ENCODE measurements at regions not wholly inside any gene's neighbourhood (a gene's known extent, or its start where the extent isn't known, plus 50 kb on each side); places are given as distances from the start of the nearest gene placed in this dataset.

DNA sequence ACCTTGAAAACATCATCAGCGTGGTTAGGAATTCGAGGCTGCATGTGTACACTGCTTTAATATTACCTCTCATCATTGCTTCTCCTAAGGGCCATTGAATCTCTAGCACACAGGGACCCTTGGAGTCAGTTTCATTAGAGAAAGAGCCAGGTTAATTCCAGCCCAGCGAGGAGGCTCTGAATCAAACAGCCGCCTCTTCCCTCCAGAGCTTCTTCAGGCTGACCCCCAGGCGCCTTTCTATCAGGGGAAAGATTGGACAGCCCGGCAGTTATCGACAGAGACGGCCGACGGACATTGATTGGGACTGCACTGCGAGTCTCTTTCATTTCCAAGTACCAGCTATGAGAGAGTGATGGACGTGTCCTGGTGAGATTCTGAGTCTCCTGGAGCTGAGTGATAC, 159.2 kb downstream of the ANKRD60 start:
- DNase-seq (ENCODE audit: low read depth in 2 of 2) = no peak

DNA sequence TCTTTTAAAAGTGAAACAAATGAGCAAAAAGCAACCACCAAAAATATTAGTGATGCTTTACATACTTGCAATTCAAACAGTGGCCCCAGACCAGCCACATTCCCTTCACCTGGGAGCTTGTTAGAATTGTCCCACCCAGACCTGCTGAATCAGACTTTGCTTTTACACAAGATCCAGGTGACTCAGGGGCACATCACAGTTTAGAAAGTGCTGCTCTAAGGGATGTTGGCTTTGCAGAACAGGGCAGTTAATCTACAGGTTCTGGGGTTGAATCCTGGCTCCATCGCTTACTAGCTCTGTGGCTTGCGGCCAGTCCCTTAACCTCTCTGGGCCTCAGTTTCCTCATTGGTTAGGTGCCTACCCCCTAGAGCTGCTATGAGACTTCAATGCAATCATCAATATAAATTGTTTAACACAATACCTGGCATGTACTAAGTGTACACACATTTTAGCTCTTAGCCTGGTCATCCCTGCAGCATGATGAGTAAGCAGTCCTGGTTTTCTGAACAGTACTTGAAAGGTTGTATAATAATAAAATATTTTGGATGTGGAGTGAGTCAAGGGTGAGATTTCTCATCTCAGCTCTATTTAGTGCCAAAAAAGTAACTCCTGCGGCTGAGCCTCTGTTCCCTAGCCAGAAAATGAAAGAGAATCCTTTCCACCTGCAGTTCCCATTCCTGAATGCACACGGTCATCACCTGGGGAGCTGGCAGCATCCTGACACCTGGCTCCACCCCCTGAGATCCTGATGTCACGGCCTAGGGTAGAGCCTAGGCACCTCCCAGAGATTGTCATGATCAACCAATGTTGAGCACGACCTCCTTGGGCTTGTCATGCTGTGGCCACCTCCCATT, 162.7 kb downstream of the ANKRD60 start:
- DNase-seq (ENCODE audit: low read depth in 2 of 2) = no peak

DNA sequence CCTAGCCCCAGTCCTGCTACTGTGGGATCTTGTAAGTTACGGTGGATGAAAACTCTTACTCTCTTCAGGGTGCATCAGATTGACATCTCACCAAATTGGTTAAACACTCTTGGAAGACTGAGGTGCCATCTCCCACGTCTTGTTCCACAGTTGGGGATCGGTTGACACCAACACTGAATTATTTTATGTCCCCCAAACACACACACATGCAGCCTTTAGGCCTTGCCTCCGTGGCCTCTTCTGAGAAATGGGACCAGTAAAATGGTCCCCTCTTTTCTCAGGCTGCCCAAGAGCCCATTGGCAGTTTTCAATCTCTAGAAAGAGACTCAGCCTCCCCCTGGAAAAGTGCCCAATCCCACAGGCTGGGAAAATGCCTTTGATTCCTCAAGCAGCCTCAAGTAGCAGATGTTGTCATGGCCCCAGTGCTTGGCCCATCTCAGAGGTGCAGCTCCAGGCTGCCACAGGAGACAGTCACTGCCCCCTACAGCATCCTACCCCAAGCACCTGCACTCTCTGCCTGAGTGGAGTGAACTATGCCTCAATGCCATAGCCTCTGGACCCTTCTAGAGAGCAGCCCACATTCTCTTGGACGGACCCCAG, 163.9 kb downstream of the ANKRD60 start:
- no peak for DNase-seq (ENCODE audit: low read depth in 2 of 2)

DNA sequence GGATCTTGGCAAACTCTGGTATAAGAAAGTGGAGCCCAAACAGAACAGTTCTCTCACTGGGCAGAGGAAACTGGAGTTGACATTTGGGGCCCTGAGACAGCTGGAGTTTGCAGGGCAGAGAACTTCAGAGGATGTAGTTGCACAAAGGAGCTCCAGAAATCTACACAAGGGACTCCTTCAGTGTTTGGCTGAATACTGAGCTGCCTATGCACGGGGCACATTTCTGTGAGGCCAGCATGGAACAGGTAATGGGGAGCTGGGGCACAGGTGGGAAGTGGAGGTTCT, 169.3 kb downstream of the ANKRD60 start:
- no peak for DNase-seq (ENCODE audit: low read depth in 2 of 2)

DNA sequence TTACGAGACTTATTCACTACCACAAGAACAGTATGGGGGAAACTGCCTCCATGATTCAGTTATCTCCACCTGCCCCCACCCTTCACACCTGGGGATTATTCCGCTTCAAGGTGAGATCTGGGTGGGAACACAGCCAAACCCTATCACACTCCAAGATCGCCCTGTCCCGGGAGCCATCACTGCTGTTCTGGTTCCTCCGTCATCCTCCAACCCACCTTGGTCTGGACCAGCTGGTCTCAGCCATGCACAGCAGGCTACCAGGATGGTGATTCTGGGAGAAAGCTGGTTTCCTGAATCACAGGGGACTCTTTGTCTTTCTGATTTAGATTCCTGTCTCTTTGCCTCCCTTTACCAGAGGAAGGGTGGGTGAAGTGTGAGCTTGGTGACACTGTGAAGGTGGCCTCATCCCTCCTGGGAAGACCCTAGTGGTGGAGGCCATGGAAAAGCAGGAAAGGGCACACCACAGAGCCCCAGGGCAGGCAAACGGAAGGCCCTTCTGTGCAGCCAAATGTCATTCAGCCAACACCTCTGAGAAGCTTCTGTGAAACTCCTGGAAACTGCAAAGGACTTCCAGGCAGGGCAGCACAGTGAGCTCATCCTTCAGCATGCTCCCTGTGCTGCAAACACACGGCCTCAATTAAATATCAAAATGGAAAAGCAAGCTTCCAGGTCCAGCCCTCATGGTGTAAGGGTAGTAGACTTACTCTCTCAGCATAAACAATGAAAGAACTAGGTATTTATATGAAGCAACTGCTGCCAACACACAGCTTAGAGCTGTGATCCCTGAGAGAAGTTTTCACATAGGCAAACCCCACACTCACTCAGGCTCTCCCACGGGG, 169.8 kb downstream of the ANKRD60 start:
- no peak for DNase-seq (ENCODE audit: low read depth in 2 of 2)

DNA sequence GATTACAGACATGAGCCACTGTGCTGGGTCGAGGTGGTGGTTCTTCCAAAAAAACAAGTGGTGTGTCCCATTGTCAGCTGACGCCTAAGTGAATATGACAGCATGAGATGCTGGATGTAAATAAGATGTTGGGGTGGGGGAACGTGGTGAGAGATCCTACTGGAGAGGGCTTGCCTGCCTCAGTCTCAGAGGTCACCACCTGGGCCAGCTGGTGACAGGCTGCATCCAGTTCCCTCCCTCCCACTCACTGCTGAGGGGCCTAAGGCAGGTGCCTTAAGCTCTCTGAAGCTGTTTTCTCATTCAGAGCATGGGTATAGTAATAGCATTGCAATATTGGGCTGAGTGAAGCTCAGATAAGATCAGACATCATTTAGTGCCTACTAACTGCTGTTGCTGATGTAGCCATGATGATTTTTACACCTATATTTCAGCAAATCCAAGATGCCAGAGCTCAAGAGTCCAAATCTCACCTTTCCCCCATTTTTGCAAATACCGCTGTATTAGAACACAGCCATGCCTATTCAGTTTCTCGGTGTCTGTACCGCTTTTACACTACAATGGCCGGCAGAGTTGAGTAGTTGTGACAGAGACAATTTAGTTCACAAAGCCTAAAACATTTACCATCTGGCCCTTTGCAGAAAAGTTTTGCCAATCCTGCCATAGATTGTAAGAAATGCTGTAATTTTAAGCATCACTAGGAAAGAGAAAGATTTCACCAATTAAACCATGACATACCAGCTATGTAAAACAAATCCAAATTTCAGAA, 171.3 kb downstream of the ANKRD60 start:
- no peak for DNase-seq (ENCODE audit: low read depth in 2 of 2)

DNA sequence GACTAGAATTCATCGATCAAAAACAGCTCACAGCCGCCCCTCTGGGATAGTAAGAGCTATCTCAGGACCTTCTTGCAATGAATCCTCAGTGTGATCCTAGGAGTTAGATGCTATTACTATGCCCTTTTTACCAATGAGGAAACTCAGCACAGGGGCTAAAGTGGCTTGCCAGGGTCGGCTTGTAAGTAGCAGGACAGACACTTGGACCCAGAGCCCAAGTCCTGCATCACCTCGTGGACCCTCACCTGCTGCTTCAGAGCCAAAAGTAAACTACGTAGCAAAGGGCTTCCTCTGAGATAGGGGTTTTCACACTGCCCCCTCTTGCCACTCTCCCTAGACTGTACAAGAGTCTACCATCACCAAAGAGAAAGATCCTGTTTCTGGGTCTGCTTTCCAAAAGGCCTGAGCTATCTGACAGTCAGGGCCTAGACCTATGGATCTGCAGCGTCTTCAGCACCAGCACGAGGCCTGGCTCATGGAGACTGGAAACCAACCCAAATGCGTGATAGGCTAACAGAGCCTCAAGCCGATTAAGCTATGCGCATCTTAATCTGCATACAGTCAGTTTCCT, 172.3 kb downstream of the ANKRD60 start:
- DNase-seq (ENCODE audit: low read depth in 2 of 2) = no peak

DNA sequence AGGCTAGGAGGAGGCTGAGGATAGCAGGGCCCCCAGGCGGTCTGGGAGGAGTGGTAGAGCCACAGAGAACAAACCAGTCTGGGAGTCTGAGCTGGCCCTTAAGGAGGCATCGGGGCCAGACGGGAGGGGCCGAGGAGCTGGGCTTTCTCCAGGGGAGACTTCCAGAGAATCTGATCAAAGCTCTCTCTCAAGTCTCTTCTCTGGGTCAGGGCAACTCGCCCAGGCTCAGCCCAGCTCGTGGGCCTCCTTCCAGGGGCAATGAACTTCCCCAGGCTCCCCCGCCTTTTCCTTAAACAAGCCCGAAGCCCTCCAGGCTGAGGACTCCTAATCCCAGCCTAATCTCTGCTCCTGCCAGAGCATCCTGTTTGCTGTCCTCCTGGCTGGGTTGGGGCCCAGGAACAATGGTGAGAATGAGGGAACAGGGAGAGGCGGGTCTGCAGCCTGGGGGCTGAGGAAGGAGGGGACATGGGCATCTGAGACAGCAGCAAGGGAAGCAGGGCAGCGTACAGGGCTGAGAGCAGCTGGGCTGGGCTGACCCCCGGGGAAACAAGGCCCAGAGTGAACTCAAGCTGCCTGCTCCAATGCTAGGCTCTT, 173.6 kb downstream of the ANKRD60 start:
- no peak for DNase-seq (ENCODE audit: low read depth in 2 of 2)

DNA sequence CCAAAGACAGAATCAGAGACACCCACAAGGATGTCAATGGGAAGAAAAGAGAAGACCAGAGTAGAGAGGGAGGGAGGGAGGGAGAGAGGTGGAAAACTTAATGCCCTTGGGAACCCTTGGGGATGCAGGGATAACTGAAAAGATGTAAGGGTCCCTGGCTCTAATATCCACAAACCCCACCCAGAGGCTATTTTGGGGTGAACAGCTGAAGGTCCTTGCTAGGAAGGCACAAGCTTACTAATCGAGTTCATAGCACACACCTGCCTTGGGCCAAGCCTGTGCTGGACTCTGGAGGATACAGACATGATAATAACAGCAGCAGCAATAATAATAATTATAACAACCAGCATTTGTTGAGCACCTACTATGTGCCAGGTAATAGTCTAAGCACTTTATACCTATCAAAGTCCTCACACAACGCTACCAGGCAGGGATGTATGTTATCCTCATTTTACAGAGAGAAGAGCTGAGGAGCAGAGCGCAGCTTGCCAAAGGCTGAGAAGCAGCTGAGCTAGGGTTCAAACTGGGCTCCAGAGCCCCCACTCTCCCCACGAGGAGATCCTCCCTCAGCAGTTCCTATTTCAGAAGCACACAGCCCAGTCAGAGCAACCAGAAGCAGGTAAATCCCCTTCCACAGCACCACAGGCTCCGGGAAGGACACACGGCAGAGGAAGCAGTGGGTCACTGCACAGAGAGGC, 174.2 kb downstream of the ANKRD60 start:
- DNase-seq (ENCODE audit: low read depth in 2 of 2) = no peak

DNA sequence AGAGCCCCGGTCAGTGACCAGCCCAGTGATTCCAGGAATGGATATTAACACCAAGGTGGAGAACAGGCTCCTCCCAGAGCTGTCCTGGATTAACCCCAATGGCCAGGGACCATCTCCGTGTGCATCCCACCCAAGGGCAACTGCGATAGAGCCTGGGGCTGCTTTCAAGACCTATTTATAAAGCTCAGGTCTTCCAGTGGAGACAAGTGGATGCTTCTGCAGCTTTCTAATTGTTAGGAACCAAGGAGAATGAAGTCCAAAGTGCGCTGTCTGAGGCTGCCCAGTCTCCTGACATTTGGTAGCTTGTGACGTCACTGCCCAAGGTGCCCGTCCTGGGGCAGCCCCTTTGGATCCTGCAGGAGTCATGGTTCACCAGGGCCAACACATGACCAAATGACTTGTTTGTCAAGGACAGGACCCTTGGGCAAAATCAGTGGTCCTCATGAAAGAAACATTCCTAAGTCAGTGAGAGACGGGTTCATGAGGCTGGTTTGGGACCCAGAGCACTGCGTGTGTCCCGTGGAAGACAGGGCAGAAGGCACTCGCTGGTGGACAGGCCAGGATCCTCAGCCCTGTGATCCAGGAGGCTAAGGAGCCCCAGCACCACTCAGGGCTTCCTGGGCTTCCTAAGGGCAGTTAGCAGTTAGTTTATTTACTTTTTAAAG, 174.9 kb downstream of the ANKRD60 start:
- no peak for DNase-seq (ENCODE audit: low read depth in 2 of 2)

DNA sequence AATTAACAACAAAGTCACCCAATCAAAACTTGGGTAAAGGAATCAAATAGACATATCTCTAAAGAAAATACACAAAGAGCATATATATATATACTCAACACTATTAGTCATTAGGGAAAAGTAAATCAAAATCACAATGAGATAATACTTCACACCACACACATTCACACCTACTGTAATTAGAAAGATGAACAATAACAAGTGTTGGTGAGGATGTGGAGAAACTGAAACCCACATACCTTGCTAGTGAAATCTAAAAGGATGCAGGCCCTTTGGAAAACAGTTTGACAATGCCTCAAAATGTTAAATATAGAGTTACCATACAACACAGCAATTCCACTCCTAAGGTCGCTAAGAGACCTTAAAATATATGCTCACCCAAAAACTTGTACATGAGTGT, 177.1 kb downstream of the ANKRD60 start:
- DNase-seq (ENCODE audit: low read depth in 2 of 2) = no peak

DNA sequence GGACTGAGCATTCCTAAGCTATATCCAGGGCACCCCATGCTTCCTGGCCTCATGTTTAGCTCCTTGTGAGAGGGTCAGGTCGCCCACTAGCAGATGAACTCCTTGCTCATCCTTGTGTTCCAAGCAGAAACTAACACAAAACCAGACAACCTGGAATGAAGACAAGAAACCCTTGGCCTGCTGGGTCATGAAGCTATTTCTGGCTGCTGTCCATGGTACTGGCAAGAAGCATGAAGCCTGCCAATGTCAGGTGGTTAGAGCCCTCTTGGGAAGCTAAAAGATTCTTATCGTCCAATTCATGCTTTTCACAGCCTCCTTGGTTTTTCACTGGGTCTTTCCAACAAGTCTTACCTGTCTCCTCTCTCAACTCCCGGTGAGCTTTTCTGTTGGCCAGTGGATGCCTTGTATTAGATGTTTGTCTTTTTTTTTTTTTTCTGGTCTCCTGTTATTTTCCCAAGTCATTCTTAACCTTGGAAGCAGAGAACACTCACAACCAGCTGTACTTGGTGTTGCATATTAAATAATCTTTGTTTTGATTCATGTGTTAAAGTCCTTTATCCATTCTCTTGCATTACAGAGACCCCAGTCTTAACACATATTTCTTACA, 180.3 kb downstream of the ANKRD60 start:
- DNase-seq (ENCODE audit: low read depth in 2 of 2) = no peak

DNA sequence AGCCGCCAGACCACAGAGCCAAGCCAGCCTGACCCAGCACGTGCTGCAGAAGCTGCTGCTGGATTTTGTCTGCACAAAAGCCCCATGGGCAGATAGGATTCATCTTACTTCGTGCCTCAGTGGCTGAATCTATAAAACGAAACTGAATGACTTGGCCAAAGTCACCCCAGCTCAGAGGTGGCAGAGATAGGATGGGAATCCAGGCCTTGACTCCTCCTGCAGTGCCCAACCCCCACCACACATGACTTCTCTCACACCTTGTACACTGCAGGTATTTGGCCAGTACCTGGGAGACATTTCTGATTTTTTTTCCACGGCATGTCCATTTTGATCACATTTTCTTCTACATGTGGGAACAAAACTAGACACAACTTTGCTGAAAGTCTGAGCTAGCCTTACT, 182.1 kb downstream of the ANKRD60 start:
- DNase-seq (ENCODE audit: low read depth in 2 of 2) = no peak

DNA sequence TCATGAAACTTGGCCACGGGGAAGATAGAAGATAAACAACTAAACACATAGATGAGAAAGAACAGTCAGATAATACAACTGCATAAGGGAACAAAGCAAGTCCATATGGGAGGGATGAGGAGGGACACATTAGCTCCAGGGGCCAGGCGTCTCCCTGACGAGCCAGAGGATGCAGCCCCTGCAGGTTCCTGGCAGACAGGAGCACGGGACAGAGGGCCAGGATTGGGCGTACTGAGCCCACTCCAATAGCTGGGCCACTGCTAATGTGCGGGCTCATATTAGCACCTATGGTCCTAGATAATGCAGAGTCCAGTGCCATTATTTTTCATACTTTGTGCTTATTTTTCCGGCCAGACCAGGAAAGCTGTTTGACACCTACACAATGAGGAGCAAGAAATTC, 182.9 kb downstream of the ANKRD60 start:
- DNase-seq (ENCODE audit: low read depth in 2 of 2) = no peak

DNA sequence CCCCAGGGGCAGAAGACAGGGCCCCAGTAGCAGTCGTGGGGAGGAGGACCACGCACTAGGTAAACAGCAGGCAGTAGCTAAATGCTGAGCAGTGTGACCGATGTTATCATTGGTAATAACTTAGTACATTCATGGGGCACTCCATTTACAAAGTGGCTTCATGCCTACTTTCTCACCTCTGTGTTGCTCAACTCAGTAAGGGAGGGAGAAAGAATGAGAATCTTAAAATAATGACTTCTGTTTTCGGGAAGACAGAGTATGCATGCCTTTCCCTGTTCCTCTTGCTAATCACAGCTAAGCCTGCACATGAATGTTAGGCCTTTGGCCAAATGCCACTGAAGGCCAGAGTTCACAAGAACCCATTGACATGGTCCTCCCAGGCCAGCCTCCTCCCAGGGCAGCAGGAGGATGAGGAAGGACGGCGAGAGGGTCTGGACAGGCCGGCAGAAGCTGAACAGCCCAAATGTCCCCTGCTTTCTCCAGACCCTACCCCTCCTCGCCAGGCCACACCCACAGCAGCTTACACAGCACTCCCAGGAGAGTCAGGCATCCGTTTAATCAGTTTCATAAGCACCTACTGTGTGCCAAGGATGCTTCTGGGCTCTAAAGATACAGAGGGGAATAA, 183.4 kb downstream of the ANKRD60 start:
- DNase-seq (ENCODE audit: low read depth in 2 of 2) = no peak

DNA sequence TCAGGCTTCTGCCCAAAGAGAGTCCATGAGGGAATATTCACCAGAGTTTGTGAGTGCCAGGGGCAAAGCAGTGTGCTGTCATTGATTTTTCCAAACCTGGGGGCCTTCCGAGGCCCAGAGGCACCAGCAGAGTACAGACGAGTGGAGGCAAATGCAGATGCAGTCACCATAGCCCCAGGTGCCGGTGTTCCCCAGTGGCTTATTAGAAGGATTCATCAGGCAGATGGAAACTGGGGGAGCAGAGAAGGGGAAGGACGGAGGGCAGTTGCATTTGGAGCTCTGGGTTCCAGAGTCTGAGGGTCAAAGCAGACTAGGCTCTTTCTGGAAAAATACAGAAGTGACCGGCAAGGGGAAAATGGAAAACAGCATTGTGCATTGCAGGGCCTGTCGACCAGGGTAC, 184.2 kb downstream of the ANKRD60 start:
- DNase-seq (ENCODE audit: low read depth in 2 of 2) = no peak

DNA sequence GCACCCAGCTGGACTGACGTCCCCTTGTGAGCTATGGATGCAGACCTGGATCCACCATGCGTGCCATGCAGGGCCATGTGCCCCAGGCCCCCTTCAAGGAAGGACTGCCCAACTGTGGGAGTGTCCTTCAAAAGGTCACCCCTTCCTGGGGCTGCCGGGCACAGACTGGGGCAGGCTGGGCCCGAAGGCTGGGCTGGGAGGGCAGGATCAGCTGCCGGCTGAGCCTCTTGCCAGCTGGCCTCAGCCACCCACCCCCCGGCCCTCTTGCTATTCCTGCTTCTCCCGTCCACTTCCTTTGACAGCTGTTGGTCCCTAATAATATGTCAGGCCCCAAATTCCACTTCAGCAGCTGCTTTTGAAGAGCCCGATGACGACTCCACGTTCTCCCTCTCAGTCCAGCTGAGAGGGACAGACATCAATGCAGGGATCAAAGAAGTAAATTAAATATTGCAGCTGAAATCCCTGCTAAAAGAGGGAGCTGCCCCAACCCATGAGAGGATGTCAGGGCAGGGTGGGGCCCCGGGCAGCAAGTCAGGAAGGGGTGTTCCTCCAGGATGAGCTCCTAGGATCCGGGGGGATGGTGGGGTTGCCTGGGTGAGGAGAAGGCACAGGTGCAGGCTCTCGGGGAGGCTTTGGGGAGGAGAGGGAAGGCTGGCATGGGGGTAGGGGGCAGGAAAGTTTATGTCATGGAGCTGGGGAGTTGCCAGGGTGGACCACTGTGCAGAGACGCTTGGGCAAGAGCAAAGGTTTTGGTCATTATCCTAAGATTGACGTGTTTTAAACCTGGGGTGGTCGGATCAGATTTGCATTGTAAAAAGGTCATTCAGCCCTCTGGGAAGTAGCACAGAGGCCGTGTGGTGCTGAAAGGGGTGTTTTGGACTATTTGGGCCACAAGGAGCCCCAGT, 185.0 kb downstream of the ANKRD60 start:
- DNase-seq (ENCODE audit: low read depth in 2 of 2) = no peak

DNA sequence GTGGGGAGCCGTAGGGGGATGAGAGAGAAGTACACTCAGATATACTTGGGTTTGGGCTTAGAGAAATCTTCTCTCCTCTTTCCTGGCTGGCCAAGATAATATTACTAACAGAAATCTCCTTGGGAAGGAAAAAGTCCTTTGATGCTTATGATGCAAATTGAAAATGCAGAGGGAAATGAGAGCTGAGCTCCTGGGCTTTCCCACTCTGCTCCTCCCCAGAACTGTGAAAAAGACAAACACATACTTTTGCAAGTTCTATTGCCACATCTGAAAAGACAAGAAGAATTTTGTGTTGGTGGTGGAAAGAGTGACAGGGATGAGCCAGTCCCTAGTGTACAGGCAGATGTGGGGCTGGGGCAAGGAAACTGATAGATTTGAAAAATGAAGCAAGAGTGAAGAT, 185.9 kb downstream of the ANKRD60 start:
- DNase-seq (ENCODE audit: low read depth in 2 of 2) = no peak

Data from stimulated activated CD8-positive, alpha-beta memory T cell treated with anti-CD3 and anti-CD28 coated beads, Interleukin-15, amount 100 ng/mL, for 4 hours (primary cell).